Right lobe of liver (tissue), 6 donors: ENCODE measurements at regions not wholly inside any gene's neighbourhood (a gene's known extent, or its start where the extent isn't known, plus 50 kb on each side); places are given as distances from the start of the nearest gene placed in this dataset.

Source experiments
- ATAC-seq, 4 donors: fragments of 200-7000 bp; cut with Tn5 transposase; one replicate each; pipeline ENCODE4 v1.9.1; 2020; ENCODE audit warnings: mild to moderate bottlenecking in 4 of 4, moderate library complexity in 4 of 4
- DNase-seq, 3 donors: peaks; one replicate each; pipeline ENCODE4 v3.0.0-alpha.2; 2020
- H3K27ac ChIP-seq, 3 donors: fragments of 200-600 bp; one replicate each; pipeline ENCODE4 v1.8.0; 2022
- H3K27me3 ChIP-seq, 2 donors: fragments of 200-600 bp; one replicate each; pipeline ENCODE4 v1.8.0; 2022
- H3K36me3 ChIP-seq, 4 donors: fragments of 200-600 bp; sonication (generic) in 1 of 4; one replicate each; pipeline versions ENCODE4 v1.5.1 to v1.8.0; 2017 to 2022; ENCODE audit warnings: control low read depth in 1 of 4
- H3K4me1 ChIP-seq, 4 donors: fragments of 200-600 bp; sonication (generic) in 1 of 4; one replicate each; pipeline versions ENCODE4 v1.5.1 to v1.8.0; 2017 to 2022; ENCODE audit warnings: control low read depth in 1 of 4
- H3K4me3 ChIP-seq, 3 donors: fragments of 200-600 bp; one replicate each; pipeline ENCODE4 v1.8.0; 2022
- H3K9me3 ChIP-seq, 4 donors: fragments of 200-600 bp; sonication (generic) in 1 of 4; one replicate each; pipeline versions ENCODE4 v1.5.1 to v1.8.0; 2017 to 2022; ENCODE audit warnings: control low read depth in 1 of 4
- POLR2A ChIP-seq: fragments of 450-650 bp; IDR thresholded peaks from one replicate; pipeline ENCODE4 v1.6.1; 2017; ENCODE audit warnings: antibody characterized with exemption, mild to moderate bottlenecking
- WGBS: methylation state at CpG from one replicate; pipeline ENCODE4 v1.1.6; 2018; ENCODE audit warnings: low coverage, low lambda C conversion rate; ENCODE audit not compliant: insufficient coverage; ENCODE audit errors: missing lambda C conversion rate; 5-methylcytosine and 5-hydroxymethylcytosine counted together
- intact Hi-C, 2 donors: fragments of 100-400 bp; cut with DNase I; formaldehyde crosslinking; loops; one replicate each; pipeline versions ENCODE4 v1.11.2 to v1.14.1; 2022
- TF ChIP-seq, protein P1 (sequence below), 4 donors: fragments of 200-600 bp in 3 of 4; fragments of 450-650 bp in 1 of 4; IDR thresholded peaks; one replicate each; pipeline versions ENCODE4 v1.5.1 to v1.8.0; 2016 to 2022; ENCODE audit warnings: antibody characterized with exemption in 4 of 4, mild to moderate bottlenecking in 2 of 4
- donor health status: DM: no; HTN: yes; CAD: no.
- donor health status: DM: no; HTN: no; CAD: no.
- donor health status: DM: no; HTN: no; CAD: no.
- donor health status: DM: no; HTN: yes; CAD: no.
- donor health status: DM: no; HTN: yes; CAD: no.

- H3K36me3 ChIP-seq: no peaks in the 10 kb centered on the region
- intact Hi-C loops: no loop called here
- no peaks in the 10 kb centered on the region for H3K27me3 ChIP-seq
- no peaks in the 10 kb centered on the region for H3K9me3 ChIP-seq
- H3K4me1 ChIP-seq: no peaks in the 10 kb centered on the region
- ATAC-seq: no peak
- no peak overlapping the region for H3K27ac ChIP-seq
- TF ChIP-seq, protein P1, sequence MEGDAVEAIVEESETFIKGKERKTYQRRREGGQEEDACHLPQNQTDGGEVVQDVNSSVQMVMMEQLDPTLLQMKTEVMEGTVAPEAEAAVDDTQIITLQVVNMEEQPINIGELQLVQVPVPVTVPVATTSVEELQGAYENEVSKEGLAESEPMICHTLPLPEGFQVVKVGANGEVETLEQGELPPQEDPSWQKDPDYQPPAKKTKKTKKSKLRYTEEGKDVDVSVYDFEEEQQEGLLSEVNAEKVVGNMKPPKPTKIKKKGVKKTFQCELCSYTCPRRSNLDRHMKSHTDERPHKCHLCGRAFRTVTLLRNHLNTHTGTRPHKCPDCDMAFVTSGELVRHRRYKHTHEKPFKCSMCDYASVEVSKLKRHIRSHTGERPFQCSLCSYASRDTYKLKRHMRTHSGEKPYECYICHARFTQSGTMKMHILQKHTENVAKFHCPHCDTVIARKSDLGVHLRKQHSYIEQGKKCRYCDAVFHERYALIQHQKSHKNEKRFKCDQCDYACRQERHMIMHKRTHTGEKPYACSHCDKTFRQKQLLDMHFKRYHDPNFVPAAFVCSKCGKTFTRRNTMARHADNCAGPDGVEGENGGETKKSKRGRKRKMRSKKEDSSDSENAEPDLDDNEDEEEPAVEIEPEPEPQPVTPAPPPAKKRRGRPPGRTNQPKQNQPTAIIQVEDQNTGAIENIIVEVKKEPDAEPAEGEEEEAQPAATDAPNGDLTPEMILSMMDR (IDR thresholded peaks at IDR 0.05): no peak
- TF ChIP-seq POLR2A: no peak
- no peak for DNase-seq
- 61% methylated on average over 2 of the region's 2 CpGs for WGBS
- H3K4me3 ChIP-seq: no peak overlapping the region
Measured at GRCh38 chr7:26495569-26495968, 203.9 kb downstream of the SNX10 start.

GRCh38 chr7:26497801-26498596, 206.3 kb downstream of the SNX10 start:
- Histone ChIP-seq H3K27me3 (no peaks in the 10 kb centered on the region), H3K9me3 (no peaks in the 10 kb centered on the region), H3K4me1 (no peaks in the 10 kb centered on the region), H3K27ac (no peak overlapping the region), H3K4me3 (no peak overlapping the region), H3K36me3 (no peaks in the 10 kb centered on the region)
- ATAC-seq (no peak), DNase-seq (no peak)
- intact Hi-C loops: no loop called here
- no peak for TF ChIP-seq POLR2A
- TF ChIP-seq, protein P1 (IDR thresholded peaks at IDR 0.05): no peak
- 80% methylated on average over 10 of the region's 12 CpGs for WGBS

DNA sequence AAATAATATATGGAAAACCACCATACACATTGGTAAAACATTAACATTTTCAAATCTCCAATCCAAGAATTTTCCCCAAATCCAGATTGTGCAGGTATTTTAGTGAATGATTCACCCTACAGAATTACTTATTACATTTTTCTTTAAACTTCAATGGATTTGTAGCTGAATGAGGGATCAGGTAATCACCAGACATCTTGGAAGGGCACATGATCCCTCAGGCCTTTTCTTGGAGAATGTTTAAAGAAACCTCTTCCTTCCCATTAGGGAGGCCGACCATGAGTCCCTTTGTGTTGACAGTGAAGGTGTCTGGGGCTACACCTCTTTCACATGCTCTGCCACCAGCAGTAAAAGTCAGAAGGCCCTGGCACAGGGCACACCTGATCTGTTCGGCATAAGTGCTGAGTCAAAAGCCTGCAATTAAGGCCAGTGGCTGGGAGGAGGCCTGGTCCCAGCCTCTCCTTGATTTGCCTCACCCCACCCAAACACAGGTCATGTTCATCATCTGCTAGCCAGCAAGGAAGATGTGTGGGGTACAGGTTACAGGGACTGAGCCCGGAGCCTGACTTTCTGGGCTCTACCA, 207.7 kb downstream of the SNX10 start:
- Histone ChIP-seq H3K9me3 (no peaks in the 10 kb centered on the region), H3K36me3 (no peaks in the 10 kb centered on the region), H3K4me1 (no peaks in the 10 kb centered on the region), H3K4me3 (no peak overlapping the region), H3K27ac (no peak overlapping the region), H3K27me3 (no peaks in the 10 kb centered on the region)
- DNase-seq (no peak), ATAC-seq (no peak)
- TF ChIP-seq, protein P1 (IDR thresholded peaks at IDR 0.05): no peak
- no peak for TF ChIP-seq POLR2A
- intact Hi-C loops: no loop called here
- 81% methylated on average over 2 of the region's 3 CpGs for WGBS

DNA sequence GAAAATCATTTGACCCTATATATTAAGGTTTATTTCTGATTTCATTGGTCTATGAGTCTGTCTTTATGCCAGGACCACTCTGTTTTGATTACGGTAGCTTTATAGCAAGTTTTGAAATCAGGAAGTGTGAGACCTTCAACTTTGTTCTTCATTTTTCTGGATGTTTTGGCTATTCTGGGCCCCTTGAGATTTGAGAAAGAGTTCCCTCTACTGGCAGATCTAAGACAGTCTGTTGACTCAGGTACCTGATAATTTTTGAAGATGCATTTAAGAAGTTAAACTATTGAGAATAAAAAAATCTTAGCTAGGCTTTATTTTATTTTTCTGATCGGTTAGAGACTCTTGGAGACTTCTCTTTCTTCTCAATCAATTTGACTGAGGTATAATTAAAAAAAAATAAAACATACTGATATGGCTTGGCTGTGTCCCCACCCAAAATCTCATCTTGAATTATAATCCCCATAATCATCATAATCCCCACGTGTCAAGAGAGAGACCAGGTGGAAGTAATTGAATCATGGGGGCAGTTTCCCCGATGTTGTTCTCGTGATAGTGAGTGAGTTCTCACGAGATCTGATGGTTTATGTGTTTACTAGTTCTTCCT, 209.2 kb downstream of the SNX10 start:
- H3K27ac ChIP-seq: no peak overlapping the region
- no peak overlapping the region for H3K4me3 ChIP-seq
- 30% methylated on average over 6 of the region's 6 CpGs for WGBS
- no peaks in the 10 kb centered on the region for H3K36me3 ChIP-seq
- no peak for DNase-seq
- ATAC-seq: peak; percentile 56 to 77 (median 65)
- TF ChIP-seq, protein P1 (IDR thresholded peaks at IDR 0.05): peak; percentile 29 to 58 (median 48)
- TF ChIP-seq POLR2A: no peak
- H3K9me3 ChIP-seq: no peaks in the 10 kb centered on the region
- H3K27me3 ChIP-seq: no peaks in the 10 kb centered on the region
- H3K4me1 ChIP-seq: no peaks in the 10 kb centered on the region
- intact Hi-C loops: no loop called here
